HL-60 (cell line): ENCODE measurements at regions not wholly inside any gene's neighbourhood (a gene's known extent, or its start where the extent isn't known, plus 50 kb on each side); places are given as distances from the start of the nearest gene placed in this dataset.

Source experiments
- CTCF ChIP-seq: IDR thresholded peaks from one replicate; pipeline ENCODE4 v1.5.1; 2011; ENCODE audit warnings: low read length, control low read depth, inconsistent platforms; ENCODE audit not compliant: insufficient read depth
- GABPA ChIP-seq: IDR thresholded peaks from 2 replicates; pipeline ENCODE4 v1.6.1; 2012; ENCODE audit warnings: low read depth

DNA sequence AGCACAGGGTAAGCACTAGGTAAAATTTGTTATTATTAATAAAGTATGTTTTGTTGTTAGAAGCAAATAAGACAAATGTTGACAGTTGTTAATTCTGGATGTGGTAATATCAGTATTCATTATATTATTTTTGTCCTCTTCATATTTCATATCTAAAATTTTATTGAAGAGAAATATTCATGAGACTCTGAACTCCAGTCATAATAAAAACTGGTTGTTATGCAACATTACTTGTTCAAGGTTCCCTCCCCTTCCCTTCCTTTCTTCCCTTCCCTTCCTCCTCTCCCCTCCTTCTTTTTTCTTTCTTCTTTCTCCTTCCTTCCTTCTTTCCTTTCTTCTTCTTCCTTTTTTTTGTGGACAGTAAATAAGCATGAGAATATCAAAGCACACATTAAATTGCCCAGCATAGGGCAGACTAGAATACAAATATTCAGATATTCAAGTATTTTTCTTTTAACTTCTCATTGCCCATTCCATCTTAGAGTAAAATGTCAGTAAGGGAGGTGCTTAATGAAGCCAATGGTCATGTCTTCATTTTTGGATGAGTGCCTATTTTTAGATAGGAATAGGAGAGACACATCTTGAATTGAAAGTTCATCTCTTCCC is 245.0 kb downstream of the INHBA start:
- TF ChIP-seq CTCF (no peak), GABPA (no peak)
